RPMI7951 (cell line): ENCODE measurements at regions not wholly inside any gene's neighbourhood (a gene's known extent, or its start where the extent isn't known, plus 50 kb on each side); places are given as distances from the start of the nearest gene placed in this dataset.
"Not testable (repeated sequence)": the region's sequence is repeated elsewhere in the genome, so short reads cannot be mapped to it uniquely, and the experiment has no call there.

Source experiments
- DNase-seq: peaks from one replicate; pipeline ENCODE4 v3.0.0-alpha.2; 2012; ENCODE audit warnings: low read depth

DNA sequence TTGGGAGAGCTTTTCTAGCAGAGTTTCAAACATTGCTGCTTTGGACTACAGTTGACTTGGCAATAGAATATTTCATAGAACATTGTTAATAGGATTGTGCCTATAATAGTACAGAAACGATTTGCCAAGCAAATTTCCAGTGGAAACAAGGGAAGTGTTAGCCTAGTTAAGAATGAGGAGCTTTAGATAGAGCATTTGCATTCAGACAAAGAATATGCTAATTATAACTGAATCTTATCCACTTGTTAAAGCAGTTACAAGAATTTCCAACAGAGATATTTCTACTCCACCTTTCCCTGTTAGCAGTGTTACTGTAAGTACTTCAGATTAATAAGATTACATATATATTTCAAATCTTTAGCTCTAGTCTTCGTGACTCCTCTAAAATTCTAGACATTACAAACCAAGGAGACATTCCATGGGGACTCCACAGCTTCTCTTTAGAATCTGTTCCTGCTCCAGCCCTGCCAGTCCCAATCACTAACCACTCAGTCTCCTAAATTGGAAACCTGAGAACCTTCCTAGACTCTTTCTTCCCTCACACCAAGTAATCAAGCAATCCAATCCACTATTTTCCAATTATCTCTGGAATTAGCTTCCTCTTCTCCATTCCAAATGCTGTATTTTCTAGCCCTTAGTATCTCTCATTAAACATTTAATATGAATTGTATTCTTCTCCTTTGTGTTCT, 141.8 kb upstream of the PBX1 start:
- no peak for DNase-seq

DNA sequence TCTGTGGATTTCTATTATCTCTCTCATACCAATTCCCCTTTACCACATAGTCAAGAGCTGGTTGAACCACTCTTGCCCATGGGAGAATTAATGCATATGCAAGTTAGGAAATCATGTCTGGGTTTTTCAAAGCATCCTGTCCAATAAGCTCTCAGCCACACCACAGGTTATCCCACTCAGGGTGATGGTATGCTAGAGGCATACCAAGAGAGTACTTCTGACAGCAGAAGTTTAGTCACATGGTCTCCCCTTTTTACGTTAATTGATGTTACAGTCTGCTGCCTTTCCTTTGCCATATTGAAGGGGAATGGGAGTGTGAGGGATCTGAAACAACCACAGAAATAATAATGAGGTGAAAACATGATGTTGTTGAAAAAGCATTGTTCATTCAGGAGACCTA, 135.8 kb upstream of the PBX1 start:
- DNase-seq: no peak

DNA sequence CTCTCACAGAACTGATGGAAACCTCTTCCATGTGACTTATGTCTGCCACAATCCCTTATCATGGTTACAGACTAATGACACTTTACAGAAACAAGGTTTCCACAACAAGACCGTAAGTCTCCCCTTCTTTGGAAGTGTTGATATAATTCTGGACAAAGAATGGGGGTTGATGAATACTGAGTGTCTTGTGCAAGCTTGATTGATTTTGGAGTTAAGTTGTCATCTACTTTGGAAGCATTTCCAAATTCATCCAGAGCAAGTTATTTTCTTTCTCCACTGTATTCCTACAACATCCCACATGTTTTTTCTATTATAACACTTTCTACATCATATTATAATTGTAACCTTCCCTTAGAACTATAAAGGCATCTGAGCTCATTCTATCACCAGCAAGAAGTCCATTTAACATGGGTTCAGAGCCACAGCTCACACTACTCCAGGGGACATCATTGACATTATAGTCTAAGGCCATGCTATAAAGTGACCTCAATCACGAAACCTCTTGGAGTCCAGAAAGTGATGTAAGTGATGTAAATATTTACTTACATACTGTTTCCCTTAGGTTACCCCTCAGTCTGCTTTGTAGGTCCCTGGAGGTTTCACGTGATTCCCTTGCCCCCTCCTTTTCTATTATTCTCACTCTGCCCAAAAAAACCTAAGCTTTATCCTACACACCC, 125.7 kb upstream of the PBX1 start:
- DNase-seq: no peak

DNA sequence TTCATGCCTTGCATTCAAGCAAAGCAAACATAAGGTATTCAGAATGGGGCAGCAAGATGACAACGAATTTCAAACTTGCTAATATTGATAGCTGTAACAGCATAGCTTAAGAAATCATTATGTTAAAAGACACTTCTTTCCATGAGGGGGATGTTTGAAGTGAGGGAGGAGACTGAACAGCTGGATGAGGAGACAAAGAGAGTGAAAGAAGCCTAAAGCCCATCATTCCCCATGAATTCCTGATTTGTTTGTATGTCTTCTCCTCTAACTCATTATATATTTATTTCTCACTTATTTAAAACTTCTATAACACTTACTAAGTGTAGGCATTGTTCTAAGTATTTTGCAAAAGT, 125.2 kb upstream of the PBX1 start:
- no peak for DNase-seq

DNA sequence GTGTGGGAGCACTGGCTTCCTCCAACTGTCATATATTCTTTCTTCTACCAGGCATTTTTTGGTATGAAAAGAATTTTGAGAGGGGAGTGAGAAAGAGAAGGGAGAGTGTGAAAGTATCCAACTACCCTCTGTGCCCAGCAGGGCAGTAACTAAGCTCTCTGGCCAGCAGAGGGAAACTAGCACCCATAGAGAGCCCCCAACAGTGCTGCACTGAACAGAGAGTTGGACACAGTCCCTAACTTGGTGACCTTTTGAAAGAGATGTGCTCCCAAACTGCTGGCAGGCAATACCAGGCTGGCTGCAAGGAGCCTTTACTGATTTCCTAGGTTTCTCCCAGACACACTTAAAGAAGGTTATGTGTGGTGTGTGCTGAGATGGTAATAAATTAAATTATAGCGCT, 118.8 kb upstream of the PBX1 start:
- DNase-seq: peak; percentile 5

DNA sequence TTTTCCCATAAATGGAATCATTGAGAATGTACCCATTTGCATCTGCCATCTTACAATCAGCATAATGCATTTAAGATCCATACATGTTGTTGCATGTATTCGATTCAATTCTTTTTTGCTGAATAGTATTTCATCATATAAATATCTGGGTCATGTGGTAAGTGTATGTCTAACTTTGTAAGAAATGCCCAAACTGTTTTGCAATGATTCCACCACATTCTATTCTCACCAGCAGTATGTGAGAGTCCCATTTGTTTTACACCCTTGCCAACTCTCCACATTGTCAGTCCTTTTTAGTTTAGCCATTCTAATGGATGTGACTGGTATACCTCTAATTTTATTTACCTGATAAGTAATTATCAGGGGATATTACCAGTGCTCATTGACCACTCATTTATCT, 115.8 kb upstream of the PBX1 start:
- no peak for DNase-seq

DNA sequence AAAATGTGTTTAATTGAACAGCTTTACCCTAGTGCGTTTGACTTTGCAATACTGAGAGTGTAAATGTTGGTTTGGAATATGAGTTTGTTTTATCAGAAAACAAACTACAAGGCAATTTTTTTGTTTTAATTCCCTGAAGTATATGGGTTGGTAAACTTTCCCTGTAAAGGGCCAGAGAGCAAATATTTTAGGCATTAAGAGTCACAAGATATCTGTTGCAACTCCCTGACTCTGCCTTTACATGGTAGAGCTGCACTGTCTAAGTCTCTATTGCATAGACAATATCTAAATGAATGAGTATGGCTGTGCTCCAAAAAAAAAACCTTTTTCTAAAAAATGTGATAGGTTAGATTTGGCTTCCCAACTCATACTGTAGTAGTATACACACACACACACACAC, 115.1 kb upstream of the PBX1 start:
- DNase-seq: no peak

DNA sequence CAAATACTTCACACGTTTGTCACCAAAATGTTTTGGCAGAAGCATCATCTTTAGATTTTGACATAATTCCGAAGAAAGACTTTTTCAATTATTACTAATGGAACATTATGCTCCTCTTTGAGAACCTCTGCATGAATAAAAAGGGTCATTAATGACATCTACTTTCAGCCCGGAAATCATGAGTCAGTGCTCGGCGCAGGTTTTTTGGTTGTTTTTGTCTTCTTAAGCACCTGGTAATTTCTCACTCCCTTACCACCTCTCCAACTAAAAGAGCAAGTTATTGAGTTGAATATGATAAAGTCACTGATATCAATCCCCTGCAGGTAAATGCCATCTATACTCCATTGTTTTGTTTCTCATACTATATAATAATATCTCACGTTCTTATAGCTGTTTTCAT, 113.0 kb upstream of the PBX1 start:
- DNase-seq: no peak

DNA sequence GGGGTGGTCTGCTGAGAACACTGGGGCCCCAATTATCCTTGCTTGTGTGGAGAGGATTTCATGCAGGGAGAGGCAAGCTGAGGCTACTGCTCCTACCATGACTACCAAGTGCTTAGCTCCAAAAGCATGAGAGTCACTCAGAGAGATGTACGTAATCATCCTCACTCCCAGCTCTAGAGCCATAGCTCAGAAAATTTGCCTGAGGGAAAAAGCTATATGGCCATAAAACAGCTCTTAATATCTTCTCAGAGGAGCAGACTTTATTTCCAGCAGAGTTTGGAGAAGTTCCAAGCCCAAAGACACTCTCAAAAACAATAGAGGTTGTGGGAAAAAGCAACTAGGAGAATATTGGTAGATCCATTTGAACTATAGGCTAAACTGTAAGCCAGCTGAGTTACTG, 106.4 kb upstream of the PBX1 start:
- DNase-seq: no peak

DNA sequence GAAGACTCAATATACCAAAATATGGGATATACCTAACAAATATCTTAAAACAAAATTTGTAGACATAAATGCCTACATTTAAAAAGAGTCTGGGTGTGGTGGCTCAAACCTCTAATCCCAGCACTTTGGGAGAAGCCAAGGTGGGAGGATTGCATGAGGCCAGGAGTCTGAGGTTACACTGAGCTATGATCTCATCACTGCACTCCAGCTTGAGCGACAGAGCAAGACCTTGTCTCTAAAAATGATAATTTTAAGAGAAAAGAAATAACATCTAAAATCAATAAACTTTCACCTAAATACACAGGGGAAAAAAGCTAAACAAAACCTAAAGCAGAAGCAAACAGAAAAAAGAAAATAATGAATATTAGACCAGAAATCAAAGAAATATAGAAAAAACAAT, 102.7 kb upstream of the PBX1 start:
- DNase-seq: no peak

DNA sequence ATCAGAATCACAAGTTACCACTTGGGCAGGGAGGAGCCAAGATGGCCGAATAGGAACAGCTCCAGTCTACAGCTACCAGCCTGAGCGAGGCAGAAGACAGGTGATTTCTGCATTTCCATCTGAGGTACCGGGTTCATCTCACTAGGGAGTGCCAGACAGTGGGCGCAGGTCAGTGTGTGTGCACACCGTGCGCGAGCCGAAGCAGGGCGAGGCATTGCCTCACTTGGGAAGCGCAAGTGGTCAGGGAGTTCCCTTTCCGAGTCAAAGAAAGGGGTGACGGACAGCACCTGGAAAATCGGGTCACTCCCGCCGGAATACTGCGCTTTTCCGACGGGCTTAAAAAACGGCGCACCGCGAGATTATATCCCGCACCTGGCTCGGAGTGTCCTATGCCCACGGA, 99.8 kb upstream of the PBX1 start:
- DNase-seq: not testable (repeated sequence)

DNA sequence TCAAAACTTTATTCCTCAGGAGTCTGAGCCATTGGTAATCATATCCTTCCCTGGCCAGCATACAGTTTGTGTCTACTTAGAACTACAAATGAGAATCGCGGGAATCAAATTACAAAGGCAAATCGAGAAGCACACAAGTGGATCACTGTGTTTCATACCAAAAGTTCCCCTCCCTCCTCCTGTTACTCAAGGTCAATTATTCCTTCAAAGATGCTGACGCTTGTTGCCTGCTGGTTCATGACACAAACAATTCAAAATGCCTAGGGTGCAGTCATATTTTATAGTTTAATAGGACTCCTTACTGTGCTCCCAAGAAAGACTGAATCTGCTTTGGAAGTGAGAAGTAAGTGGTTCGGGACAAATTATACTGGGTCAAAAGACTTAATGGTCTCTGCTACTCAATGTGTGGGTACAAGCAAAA, 93.0 kb upstream of the PBX1 start:
- DNase-seq: no peak

DNA sequence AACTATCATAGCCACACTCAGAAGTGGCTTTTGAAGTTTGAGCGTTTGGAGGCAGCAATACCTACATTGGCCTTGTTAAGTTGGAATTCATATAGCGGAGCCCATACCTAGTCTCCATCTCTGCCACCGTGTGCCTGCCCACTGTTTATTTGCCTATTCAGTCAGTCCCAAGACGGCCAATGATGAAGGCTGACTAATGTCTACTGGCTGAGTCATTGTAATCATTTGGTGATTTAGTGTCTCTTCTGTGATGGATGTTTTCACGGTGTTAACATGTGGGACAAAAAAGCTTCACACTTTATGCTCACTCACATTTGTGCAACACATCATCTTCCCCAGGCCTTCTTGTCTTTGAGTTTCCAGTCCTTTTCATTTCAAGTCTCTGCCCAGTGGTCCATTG, 92.6 kb upstream of the PBX1 start:
- peak; percentile 1 for DNase-seq

DNA sequence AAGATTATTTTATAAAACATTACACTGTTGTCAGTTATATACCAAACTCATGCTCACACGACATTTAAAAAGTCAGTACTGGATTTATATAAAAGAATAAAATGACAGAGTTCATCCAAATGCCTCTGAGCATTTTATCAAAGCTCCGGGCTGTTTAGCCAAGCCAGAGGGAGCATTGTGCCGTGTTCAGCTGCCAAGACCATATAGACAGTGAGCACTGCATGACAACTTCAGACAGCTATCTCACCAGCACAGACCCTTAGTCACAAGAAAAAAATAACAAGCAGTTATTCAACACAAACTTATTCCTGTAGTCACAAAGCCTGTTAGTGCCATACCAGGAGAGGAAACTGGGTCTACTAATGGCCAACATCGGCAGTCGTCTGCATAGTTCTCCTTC, 88.0 kb upstream of the PBX1 start:
- DNase-seq: no peak

DNA sequence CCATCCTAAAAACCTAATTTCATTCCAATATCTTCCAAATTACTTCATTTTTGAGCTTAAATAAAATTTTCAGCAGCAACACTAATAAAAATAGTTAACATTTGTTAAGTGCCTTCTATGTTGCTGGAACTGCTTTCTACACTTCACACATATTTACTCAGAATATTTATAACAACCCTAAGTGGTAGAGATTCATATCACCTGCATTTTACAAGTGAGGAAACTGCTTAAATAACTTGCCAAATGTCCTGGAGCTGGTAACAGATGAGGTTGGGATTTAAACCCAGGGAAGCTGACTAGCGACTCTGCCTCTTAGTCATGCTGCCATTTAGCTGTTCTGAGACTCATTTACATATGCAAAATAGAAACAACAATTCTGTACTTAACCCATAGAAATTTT, 86.1 kb upstream of the PBX1 start:
- no peak for DNase-seq

DNA sequence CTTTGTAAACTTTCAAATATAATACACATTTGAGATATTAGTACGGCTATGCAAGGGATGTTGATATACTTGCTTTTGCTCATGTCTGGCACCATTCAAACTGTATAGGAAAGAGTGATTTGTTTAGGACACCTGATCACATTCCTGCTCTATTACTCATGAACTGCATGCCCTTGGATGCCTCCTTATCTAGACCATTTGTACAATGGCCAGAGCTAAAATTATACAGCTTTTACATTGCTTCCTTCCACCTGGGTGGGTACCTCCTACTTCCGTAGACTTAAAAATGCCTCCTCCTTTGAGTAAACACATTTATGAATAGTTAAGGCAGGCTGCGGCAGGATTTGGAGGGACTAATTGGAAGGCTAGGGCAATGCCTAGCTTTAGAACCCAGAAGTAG, 85.4 kb upstream of the PBX1 start:
- no peak for DNase-seq

DNA sequence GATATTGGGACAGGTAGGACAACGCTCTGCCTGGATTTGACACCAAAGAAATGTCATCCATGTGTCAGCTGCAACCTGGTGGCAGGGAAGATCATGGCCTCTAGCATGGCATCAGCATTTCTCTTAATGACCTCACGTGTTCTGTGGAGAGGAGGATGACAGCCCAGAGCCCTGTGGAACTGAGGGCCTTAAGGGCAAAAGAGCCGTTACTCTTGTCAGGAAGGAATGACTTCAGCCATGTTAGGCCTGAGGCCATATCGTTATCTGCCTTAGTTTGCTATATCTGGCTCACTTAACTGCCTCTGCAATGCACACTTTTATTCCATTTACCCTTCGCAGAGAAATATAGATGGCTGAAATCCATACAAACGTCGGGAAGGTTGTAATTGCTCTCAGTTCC, 83.2 kb upstream of the PBX1 start:
- DNase-seq: no peak

DNA sequence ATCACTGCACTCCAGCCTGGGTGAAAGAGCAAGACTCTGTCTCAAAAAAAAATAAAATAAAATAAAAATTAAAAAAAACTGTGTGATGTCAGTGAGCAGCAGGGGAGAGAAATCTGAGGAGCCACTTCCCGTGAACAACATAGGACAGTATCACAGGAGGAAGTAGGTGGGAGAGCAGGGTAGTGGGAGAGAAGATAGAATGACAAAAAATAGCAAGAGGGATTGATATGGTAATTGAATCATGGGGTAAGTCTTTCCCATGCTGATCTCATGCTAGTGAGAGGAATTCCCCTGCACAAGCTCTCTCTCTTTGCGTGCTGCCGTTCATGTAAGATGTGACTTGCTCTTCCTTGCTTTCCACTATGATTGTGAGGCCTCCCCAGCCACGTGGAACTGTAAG, 81.6 kb upstream of the PBX1 start:
- DNase-seq: no peak

DNA sequence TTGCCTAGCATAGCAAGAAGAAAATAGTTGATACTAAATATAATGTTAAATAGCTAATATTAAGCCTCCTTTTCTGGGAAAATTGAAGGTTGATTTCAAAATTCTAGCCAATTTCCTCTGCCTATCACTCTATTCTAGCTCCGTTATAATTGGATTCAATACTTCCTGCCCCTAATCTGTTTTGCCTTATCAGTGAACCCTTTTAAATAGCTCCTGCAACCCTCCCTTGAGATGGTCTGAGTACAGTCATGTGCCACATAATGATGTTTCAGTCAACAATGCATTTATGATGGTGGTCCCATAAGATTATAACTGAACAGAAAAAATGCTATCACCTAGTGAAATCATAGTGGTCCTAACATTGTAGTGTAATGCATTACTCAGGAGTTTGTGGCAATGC, 79.7 kb upstream of the PBX1 start:
- DNase-seq: no peak

DNA sequence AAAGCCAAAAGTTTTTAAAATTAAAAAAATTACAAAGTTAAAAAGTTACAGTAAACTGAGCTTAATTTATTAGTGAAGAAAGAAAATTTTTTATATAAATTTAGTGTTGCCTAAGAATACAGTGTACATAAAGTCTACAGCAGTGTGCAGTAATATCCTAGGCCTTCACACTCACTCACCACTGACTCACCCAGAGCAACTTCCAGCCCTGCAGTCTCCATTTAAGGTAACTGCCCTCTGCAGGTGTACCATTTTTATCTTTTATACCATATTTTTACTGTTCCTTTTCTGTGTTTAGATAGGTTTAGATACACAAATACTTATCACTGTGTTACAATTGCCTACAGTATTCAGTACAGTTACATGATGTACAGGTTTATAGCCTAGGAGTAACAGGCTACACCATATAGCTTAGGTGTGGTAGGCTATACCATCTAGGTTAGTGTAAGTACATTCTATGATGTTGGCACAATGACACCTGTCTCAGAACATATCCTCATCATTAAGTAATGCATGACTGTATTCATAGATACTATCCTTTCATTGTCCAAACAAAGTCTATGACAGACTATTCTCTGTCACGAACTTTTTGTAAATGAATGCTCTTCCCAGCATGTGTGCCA, 78.6 kb upstream of the PBX1 start:
- DNase-seq: no peak

DNA sequence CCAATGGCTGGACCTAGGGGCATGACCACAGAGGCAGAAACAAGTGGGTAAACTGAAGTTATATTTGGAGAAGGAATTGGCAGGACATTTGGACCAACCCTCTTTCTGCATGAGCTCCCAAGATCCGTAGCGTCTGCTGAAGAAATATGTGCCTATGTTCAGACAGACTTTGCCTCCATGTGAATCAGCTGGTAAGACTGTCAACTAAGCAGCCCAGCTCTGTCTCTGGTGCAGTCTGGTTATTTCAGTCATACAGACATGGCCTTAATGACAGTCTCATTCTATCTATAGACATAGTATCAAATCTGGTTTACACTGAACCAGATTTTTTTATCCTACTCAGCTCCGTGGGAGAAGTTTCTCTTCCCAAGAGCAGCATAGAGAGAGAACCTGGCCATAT, 63.1 kb upstream of the PBX1 start:
- DNase-seq: no peak

DNA sequence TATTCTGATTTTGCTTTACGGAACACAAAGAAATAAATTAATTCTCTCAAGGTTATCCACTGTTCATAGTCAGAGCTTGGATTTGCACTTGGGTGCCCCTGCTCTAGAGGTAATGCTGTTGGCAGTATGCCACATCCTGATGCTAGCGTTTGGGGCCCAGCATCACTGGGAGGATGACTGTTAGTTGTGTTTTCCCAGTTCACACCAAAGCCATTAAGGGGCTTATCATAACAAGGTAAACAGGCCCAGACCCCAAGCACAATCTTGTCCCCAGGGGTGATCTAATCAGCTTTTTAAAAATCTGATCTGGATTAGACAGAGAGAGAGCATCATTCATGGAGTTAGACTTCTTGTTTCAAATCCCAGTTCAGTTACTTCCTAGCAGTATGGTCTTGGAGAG, 60.2 kb upstream of the PBX1 start:
- DNase-seq: no peak

DNA sequence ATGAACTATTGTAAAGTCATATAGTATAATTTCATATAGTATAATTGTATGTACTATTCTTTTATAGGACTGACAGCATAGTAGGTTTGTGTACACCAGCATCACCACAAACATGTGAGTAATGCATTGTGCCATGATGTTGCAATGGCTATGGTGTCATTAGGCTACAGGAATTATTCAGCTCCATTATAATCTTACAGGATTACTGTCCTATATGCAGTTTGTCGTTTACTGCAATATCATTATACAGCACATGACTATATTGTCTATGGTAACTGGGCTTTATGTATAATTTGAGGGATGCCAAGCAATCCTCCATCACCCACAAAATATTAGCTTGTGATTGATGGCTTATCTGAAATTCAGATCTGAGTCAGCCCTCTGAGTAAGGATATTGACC, 54.2 kb upstream of the PBX1 start:
- DNase-seq: no peak
